ENCODE measurements at regions not wholly inside any gene's neighbourhood (a gene's known extent, or its start where the extent isn't known, plus 50 kb on each side); places are given as distances from the start of the nearest gene placed in this dataset.

- TF ChIP-seq CTCF (IDR thresholded peaks at IDR 0.05 in 8 of 11, conservative IDR thresholded peaks at IDR 0.05 in 3 of 11): no peak
- TF ChIP-seq POLR2A (IDR thresholded peaks at IDR 0.05): no peak
- TF ChIP-seq POLR2AphosphoS5 (IDR thresholded peaks at IDR 0.05): no peak
Measured at GRCh38 chr18:38651736-38652135, 1086.1 kb upstream of the CELF4 start.
